Testis (tissue), 2 donors: ENCODE measurements at regions not wholly inside any gene's neighbourhood (a gene's known extent, or its start where the extent isn't known, plus 50 kb on each side); places are given as distances from the start of the nearest gene placed in this dataset.

Experiments used
- POLR2A ChIP-seq: fragments of 450-650 bp; IDR thresholded peaks from one replicate; pipeline ENCODE4 v1.6.1; 2017; ENCODE audit warnings: antibody characterized with exemption, mild to moderate bottlenecking, moderate library complexity
- TF ChIP-seq, protein P1 (sequence below), 3 experiments: fragments of 450-650 bp in 2 of 3; fragments of 200-600 bp in 1 of 3; sonication (generic) in 1 of 3; IDR thresholded peaks; one replicate each; pipeline ENCODE4 v1.5.1; 2016 to 2019; ENCODE audit warnings: antibody characterized with exemption in 3 of 3, mild to moderate bottlenecking in 2 of 3, moderate library complexity in 1 of 3

DNA sequence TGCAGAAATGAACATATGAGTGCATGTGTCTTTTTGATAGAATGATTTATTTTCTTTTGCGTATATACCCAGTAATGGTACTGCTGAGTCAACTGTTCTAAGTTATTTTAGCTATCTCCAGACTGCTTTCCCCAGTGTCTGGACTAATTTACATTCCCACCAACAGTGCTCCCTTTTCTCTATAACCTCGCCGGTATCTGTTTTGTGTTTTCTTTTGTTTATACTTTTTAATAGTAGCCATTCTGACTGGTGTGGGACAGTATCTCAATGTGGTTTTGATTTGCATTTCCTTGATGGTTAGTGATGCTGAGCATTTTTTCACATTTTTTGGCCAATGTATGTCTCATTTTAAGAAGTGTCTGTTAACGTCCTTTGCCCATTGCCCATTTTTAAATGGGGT lies 218.6 kb upstream of the KCNIP4 start:
- TF ChIP-seq, protein P1, sequence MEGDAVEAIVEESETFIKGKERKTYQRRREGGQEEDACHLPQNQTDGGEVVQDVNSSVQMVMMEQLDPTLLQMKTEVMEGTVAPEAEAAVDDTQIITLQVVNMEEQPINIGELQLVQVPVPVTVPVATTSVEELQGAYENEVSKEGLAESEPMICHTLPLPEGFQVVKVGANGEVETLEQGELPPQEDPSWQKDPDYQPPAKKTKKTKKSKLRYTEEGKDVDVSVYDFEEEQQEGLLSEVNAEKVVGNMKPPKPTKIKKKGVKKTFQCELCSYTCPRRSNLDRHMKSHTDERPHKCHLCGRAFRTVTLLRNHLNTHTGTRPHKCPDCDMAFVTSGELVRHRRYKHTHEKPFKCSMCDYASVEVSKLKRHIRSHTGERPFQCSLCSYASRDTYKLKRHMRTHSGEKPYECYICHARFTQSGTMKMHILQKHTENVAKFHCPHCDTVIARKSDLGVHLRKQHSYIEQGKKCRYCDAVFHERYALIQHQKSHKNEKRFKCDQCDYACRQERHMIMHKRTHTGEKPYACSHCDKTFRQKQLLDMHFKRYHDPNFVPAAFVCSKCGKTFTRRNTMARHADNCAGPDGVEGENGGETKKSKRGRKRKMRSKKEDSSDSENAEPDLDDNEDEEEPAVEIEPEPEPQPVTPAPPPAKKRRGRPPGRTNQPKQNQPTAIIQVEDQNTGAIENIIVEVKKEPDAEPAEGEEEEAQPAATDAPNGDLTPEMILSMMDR (IDR thresholded peaks at IDR 0.05) = no peak
- TF ChIP-seq POLR2A = no peak
